Dermis blood vessel endothelial cell (primary cell): ENCODE measurements at regions not wholly inside any gene's neighbourhood (a gene's known extent, or its start where the extent isn't known, plus 50 kb on each side); places are given as distances from the start of the nearest gene placed in this dataset.

ENCODE experiments used
- DNase-seq: peaks from one replicate; pipeline ENCODE4 v3.0.0; 2010

- DNase-seq = no peak
Observed at GRCh38 chr6:170176898-170177771, 113.7 kb downstream of the DLL1 start.

- no peak for DNase-seq
Observed at GRCh38 chr6:170176136-170176897, 114.6 kb downstream of the DLL1 start.

GRCh38 chr6:170175644-170176135 lies 115.2 kb downstream of the DLL1 start:
- DNase-seq = no peak

DNA sequence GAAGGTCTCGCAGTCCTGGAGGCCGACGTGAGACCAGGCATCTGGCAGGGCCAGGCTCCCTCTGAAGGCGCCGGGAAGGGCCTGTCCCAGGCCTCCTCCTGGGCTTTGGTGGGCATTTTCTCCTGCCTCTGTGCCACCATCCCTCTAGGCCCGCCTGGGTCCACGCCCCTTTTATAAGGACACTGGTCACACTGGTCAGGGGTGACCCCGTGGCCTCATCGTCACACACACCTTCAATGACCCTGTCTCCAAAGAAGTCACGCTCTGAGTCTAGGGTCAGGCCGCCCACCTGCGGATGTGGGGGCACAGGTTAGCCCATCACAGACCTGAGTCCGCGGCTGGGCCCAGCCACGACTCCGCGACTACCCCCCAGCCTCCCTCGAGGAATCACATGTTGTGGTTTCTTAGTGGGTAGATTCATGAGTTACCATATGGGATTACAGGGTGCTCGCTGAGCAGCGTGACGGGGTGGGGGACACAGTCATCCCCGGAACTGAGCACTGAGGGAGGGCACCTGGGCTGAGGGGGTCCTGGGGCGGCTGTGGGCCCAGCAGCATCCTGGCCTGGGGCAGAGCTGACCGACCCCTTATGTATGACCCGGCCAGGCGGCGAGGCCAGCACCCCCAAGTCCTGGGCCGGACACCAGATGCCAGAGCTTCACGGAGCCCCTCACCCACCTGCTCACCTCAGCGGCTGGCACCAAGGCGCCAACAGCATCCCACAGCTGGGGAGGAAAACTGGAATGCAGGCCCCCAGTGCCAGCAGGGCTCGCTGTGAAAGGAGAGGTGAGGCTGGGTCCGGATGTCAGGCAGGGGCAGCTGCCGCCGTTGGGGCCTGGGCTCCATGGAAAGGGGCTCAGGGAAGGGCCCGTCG lies 115.9 kb downstream of the DLL1 start:
- DNase-seq = no peak

DNA sequence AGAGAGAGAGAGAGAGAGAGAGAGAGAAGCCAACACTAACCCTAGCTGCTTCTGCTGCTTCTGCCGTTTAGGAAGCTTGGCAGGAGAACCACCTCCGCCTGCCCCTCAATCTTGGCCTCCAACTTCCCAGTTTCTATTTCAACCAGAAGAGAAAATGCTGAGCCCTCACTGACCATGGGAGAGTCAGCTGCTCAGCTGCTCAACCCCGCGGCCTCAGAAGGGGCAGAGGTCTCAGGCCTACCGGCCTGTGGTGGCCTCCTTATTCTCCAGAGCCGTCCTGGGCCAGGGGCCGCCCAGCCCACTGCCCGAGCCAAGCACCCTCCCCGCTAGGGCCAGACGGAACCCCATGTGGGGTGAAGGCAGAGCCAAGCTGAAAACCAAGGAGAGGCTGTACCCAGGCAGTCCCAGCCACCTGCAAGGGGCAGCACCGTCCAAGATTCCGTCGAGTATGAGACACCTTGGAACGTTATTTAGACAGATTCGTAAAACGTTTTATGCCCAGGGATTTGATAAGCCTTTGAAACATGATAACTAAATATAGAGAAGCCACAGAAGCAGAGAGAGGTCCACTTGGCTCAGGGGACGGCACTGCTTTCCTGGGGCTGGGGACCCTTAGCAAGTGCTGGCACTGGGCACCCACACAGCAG lies 116.6 kb downstream of the DLL1 start:
- DNase-seq = no peak

DNA sequence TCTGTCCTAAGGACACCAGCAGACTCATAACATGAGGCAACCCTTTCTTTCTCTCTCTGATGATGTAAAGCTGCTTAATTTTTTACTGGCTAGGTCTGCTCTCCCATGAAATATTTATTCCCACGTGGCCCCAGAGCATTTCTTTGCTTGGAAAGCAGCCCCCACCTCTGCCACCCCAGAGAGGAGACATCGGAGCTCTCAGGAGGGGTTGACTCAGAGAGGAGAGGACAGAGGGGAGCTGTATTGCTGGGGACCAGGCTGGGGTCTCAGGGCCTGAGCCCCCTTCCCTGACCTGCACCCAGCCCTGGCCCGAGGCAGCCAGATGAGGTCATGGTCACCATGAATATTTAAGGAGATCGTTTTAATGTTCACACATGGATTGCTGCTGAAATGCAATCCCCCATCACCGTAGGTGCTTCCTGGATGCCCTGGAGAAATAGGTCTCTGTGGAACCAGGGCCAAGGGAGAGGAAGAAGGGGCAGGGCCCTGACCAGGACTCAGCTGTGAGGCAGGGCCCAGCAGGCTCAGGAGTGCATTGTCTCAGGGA lies 117.5 kb downstream of the DLL1 start:
- no peak for DNase-seq

GRCh38 chr6:170172825-170173256 lies 118.0 kb downstream of the DLL1 start:
- no peak for DNase-seq

DNA sequence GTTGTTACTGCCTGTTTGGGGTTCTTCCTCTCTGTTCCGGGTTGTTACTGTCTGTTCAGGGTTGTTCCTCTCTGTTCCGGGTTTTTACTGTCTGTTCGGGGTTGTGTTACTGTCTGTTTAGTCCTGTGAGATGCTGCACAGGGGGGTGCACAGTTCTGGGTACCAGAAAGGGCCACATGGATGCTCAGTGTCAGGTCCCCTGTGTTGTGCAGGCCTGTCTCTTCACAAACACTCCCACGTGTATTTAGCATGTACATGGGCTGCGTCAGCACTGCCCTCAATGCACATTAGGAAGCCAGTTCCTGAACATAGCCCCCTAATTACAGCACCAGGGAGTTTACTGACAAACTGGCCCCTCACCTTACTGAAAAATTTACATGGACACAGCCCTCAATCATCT lies 118.5 kb downstream of the DLL1 start:
- DNase-seq = no peak

DNA sequence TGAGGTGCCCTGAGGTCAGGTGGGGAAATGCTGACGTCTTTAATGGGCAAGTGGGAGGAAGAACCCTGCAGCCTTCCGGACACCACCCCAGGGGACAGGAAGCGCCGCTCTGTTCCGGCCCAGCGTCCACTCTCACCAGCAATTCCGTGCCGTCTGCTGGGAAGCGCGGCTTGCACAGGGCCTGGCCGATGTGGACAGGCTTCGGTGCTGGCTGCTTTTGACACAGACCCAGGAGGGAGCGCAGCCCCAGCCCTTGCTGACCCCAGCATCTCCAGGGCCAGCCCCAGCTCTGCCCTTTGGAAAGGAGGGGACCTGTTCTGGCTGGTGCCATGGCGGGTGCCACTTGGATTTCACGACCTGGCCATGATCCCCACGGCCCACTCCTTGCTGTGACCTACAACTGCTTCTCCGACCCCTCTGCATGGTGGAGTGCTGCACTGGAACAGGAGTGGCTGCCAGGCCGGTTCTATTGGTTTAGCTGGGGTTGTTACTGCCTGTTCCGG lies 123.2 kb downstream of the DLL1 start:
- DNase-seq = no peak

- no peak for DNase-seq
Observed at GRCh38 chr6:170166511-170167122, 124.3 kb downstream of the DLL1 start.

GRCh38 chr6:170165471-170166117 lies 125.3 kb downstream of the DLL1 start:
- DNase-seq = no peak

GRCh38 chr6:170165085-170165470 lies 125.8 kb downstream of the DLL1 start:
- no peak for DNase-seq

- no peak for DNase-seq
Observed at GRCh38 chr6:170164271-170164900, 126.5 kb downstream of the DLL1 start.

DNA sequence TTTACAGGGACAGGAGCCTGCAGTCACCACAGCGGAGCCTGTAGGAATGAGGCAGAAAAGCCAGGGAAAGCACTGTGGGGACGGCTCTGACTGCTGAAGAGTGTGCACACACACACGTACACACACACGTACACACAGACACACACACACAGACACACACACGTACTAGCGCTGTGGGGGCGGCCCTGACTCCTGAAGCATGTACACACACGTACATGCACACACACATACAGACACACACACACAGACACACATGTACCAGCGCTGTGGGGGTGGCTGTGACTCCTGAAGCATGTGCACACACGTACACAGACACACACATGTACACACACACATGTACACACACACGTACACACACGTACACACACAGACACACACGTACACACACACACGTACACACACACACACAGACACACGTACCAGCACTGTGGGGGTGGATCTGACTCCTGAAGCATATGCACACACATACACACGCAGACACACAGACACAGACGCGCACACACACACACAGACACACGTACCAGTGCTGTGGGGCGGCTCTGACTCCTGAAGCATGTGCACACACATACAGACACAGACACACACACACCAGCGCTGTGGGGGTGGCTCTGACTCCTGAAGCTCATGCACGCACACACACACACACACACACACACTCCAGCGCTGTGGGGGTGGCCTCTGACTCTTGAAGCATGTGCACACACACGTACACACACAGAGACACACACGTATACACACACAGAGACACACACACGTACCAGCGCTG lies 127.3 kb downstream of the DLL1 start:
- no peak for DNase-seq

DNA sequence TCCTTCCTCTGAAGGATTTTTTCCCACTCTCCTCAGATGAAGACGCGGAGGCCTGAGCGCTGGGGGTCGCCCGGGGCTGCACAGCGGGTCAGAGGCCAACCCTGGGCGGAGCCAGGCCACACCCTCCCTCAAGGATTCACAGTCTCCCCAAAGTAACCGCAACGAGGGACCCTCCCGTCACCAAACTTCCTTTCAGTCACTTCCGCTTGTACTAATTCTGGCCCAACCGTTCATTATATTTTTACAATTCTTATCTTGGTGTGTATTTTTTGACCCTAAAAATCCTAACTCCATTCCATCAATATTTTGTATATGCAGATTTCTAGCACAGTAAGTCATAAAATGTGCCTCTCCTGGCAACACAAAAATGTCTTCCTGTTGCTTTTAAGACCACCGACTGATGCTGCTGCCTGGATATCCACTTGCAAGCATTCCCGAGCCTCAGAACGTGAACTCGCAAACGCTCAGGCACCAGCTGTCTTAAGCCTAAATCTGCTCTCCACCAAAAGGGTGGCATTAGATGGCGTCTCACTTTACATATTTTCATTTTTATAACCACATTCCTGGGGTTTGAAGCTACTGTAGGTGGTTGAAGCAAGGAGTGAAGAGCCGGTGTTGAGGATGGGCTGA lies 128.0 kb downstream of the DLL1 start:
- DNase-seq = no peak

GRCh38 chr6:170162011-170162774 lies 128.7 kb downstream of the DLL1 start:
- no peak for DNase-seq

- DNase-seq = no peak
Observed at GRCh38 chr6:170160628-170161611, 130.0 kb downstream of the DLL1 start.
